Mesothelial cell of epicardium (in vitro differentiated cells): ENCODE measurements at regions not wholly inside any gene's neighbourhood (a gene's known extent, or its start where the extent isn't known, plus 50 kb on each side); places are given as distances from the start of the nearest gene placed in this dataset.

ENCODE experiments used
- DNase-seq, 2 experiments: peaks; one replicate each; pipeline ENCODE4 v3.0.0; 2021; ENCODE audit warnings: low spot score in 2 of 2; ENCODE audit not compliant: unreplicated experiment in 2 of 2
- H3K27ac Mint-ChIP-seq: 2 replicates; pipeline ENCODE4 v1.8.0; 2021; ENCODE audit warnings: mixed read lengths
- H3K27me3 Mint-ChIP-seq: 2 replicates; pipeline ENCODE4 v1.8.0; 2021; ENCODE audit warnings: low read depth, mixed read lengths
- H3K36me3 Mint-ChIP-seq: 2 replicates; pipeline ENCODE4 v1.8.0; 2021; ENCODE audit warnings: mixed read lengths
- H3K4me1 Mint-ChIP-seq: 2 replicates; pipeline ENCODE4 v1.8.0; 2021; ENCODE audit warnings: mixed read lengths
- H3K4me3 Mint-ChIP-seq: 2 replicates; pipeline ENCODE4 v1.8.0; 2021; ENCODE audit warnings: mild to moderate bottlenecking, moderate library complexity, mixed read lengths
- H3K9me3 Mint-ChIP-seq: 2 replicates; pipeline ENCODE4 v1.8.0; 2021; ENCODE audit warnings: mixed read lengths
- TF ChIP-seq, protein P1 (sequence below): fragments of 200-600 bp; sonication (generic); IDR thresholded peaks from one replicate; pipeline ENCODE4 v1.5.0; 2021; ENCODE audit warnings: antibody characterized with exemption; ENCODE audit not compliant: unreplicated experiment

DNA sequence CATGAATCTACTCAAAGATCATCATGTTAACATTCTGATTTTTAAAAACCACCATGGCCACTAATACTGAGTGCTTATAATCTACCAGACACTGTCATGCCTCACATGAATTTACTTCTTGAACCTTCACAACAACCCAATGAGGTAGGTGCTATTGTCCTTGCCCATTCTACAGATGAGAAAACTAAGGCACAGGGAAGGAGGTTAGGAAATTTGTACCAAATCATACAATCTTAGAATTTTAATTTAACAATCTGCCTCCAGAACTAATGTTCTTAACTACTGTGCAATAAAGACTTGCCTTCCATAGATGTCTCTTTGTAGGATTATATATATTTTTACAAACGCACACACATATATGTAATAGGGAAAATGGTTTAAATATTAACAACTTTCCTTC is 269.5 kb downstream of the ALDH8A1 start:
- Mint-ChIP-seq H3K27me3 (no peaks in the 10 kb centered on the region), H3K9me3 (no peaks in the 10 kb centered on the region), H3K27ac (no peak overlapping the region), H3K36me3 (no peaks in the 10 kb centered on the region), H3K4me1 (peaks cover 21% of the 10 kb centered on the region), H3K4me3 (no peak overlapping the region)
- DNase-seq: no peak
- TF ChIP-seq, protein P1, sequence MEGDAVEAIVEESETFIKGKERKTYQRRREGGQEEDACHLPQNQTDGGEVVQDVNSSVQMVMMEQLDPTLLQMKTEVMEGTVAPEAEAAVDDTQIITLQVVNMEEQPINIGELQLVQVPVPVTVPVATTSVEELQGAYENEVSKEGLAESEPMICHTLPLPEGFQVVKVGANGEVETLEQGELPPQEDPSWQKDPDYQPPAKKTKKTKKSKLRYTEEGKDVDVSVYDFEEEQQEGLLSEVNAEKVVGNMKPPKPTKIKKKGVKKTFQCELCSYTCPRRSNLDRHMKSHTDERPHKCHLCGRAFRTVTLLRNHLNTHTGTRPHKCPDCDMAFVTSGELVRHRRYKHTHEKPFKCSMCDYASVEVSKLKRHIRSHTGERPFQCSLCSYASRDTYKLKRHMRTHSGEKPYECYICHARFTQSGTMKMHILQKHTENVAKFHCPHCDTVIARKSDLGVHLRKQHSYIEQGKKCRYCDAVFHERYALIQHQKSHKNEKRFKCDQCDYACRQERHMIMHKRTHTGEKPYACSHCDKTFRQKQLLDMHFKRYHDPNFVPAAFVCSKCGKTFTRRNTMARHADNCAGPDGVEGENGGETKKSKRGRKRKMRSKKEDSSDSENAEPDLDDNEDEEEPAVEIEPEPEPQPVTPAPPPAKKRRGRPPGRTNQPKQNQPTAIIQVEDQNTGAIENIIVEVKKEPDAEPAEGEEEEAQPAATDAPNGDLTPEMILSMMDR: no peak

DNA sequence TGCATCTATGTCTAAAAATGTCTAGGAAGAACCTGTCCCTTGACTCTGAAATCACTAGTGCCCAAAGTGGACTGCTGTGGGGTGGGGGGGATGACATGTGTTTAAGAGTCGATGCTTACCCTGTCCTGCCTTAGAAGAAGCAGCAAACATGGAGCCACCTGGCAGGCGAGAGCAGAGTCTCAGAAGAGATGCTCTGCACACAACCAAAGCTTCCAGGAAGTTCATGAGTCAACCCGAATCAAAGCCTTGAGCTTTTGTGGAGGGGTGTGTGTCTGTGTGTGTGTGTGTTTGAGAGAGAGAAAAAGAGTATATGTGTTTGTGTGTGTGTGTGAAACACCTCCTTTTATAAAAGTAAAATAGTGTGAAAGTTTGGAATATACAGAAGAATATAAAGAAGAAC is 269.9 kb downstream of the ALDH8A1 start:
- Mint-ChIP-seq H3K27me3 (no peaks in the 10 kb centered on the region), H3K4me3 (no peak overlapping the region), H3K9me3 (no peaks in the 10 kb centered on the region), H3K4me1 (peaks cover 21% of the 10 kb centered on the region), H3K27ac (no peak overlapping the region), H3K36me3 (no peaks in the 10 kb centered on the region)
- TF ChIP-seq, protein P1: no peak
- DNase-seq: no peak

GRCh38 chr6:134678436-134678889 is 271.4 kb downstream of the ALDH8A1 start:
- peak; percentile 25 to 56 for DNase-seq
- no peak overlapping the region for H3K4me3 Mint-ChIP-seq
- TF ChIP-seq, protein P1: no peak
- no peaks in the 10 kb centered on the region for H3K27me3 Mint-ChIP-seq
- H3K4me1 Mint-ChIP-seq: peaks cover 22% of the 10 kb centered on the region
- peak overlapping the region; percentile 23 for H3K27ac Mint-ChIP-seq
- no peaks in the 10 kb centered on the region for H3K36me3 Mint-ChIP-seq
- H3K9me3 Mint-ChIP-seq: no peaks in the 10 kb centered on the region

DNA sequence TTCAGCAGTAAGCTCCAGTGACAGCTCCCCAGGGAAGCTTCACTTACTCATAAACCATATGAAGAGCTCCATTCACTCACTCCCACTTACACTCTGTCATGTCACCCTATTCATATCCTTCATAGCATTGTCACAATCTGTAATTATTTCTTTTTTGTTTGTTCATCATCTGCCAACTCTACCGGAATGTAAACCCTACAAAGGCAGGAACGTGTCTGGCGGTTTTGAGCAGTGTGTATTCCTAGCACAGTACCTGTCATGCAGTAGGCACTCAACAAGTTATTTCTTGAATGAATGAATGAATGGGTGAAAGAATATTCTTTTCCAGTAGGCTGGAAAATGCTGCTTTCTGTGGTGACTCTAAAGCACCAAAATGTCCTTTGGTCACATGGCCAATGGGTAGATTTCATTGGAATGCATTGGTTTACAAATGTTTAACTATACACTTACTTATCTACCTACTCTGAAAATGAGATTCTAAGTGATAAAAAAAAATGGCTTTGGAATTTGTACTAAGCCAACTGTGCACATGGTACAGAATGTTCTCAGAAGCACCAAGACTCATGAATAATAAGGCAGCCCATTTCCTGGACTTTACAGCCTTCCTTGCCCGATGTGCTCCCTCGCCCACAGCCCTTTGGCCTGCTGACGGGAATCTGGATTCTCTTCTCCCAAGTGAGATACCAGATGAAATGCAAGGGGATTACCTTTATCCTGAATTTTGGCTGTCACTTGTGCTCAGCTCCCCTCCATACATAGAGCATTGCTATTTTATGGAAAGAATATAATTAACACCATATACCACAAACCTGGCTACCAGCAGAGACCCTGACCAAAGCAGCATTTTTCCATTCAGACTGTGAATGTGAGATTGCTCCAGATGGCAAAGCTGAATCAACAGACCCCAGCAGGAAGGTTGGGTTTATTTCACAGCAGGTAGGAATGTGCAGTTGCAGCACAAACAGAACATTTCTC is 273.3 kb downstream of the ALDH8A1 start:
- TF ChIP-seq, protein P1: no peak
- no peaks in the 10 kb centered on the region for H3K9me3 Mint-ChIP-seq
- H3K36me3 Mint-ChIP-seq: no peaks in the 10 kb centered on the region
- H3K27ac Mint-ChIP-seq: no peak overlapping the region
- no peaks in the 10 kb centered on the region for H3K27me3 Mint-ChIP-seq
- no peak overlapping the region for H3K4me3 Mint-ChIP-seq
- peaks cover 21% of the 10 kb centered on the region for H3K4me1 Mint-ChIP-seq
- no peak for DNase-seq

DNA sequence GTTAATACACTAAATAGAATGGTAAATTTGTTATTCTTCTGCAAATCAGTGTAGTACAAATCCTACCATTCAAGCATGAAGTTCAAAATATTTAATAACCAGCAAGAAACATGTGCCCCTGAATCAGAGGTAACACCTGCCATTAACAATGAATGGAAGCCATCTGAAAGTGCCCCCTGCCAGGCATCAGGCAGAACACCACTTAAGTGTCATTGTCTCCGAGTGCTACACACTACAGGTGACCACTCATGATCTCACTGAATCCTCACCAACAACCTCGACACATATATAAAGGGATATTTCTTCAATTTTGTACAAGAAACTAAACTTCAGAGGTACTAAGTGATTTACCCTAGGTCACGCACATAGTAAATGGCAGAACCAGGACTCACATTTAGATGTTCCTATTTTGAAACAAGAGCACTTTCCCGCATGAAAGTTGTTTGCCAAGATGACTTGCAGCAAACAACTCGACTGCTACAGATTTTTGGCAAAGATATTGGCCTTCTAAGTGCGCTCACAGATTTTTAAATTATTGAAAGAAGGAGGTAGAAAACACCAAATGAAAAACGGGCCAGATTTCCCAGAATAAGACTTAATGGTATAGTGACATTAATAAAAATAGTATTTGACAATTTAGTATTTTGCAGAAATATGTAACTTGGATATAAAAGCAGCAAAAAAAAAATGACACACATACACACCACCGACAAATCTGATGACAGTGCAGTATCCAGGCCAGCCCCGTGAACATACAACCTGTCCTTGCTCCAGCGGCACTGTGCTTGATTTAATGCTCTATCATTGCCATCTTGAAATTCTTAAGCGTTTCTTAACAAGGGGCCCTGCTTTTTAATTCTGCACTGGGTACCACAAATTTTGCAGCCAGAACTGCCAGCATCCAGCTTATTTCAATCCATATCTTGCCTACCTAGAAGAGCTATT is 274.5 kb downstream of the ALDH8A1 start:
- TF ChIP-seq, protein P1: no peak
- no peaks in the 10 kb centered on the region for H3K36me3 Mint-ChIP-seq
- peaks cover 21% of the 10 kb centered on the region for H3K4me1 Mint-ChIP-seq
- H3K4me3 Mint-ChIP-seq: no peak overlapping the region
- DNase-seq: no peak
- H3K27me3 Mint-ChIP-seq: no peaks in the 10 kb centered on the region
- no peaks in the 10 kb centered on the region for H3K9me3 Mint-ChIP-seq
- H3K27ac Mint-ChIP-seq: no peak overlapping the region
